ENCODE measurements at regions not wholly inside any gene's neighbourhood (a gene's known extent, or its start where the extent isn't known, plus 50 kb on each side); places are given as distances from the start of the nearest gene placed in this dataset.
"Not testable (repeated sequence)": the region's sequence is repeated elsewhere in the genome, so short reads cannot be mapped to it uniquely, and the experiment has no call there.

DNA sequence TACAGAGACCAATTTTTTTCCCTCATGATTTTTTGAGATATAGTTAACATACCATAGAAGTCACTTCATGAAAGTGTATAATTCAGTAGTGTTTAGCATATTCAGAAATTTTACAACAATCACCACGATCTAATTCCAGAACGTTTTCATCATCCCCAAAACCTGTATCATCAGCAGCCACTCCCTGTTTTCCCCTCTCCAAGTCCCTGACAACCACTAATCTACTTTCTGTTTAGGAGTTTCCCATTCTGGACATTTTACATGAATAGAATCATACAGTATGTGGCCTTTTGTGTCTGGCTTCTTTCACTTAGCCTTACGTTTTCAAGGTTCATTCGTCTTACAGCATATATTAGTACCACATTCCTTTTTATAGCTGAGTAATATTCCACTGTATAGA lies 204.2 kb upstream of the PLD5 start:
- Histone ChIP-seq H3K9me3 (peaks cover 21% of the 10 kb centered on the region), H3K36me3 (no peaks in the 10 kb centered on the region)
- no peak for DNase-seq

DNA sequence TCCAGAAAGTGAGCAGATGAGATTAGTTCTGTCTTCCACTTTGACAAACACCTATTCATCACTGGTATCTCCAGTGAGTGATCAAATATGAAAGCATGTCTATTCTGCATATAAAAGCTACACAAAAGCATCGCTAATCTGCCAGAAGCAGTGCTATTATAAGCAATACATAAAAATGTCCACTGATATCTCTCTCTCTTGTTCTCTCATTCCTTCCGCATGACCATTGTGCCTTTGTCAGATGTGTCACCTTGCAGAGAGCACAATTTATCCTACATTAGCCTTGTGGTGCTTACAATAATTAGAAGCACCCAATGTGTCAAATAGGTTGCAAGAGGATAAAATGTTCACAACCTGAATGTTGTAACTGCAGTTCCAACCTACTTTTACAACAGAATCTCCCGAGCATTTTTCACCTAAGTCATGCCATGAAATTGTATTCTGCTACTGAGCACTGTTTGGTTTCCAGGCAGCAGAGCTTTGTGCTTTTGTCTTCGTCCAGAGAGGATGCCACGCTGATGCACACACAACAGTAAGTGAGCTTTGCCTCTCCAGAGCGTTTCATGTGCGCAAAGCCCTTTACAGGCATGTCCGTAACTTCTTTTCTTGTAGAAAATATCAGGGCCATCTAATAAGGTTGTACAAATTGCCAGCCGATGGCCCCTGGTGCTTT lies 198.7 kb upstream of the PLD5 start:
- Histone ChIP-seq H3K4me3 (no peak overlapping the region), H3K9me3 (peaks cover 17% of the 10 kb centered on the region)
- no peak for DNase-seq

More for the DNA sequence above, 204.2 kb upstream of the PLD5 start:
- H3K27me3 ChIP-seq, result 0 out of 2 replicates have a peak, but pooled peaks cover 3% of the 10 kb centered on the region
- H3K4me3 ChIP-seq, result no peak overlapping the region

DNA sequence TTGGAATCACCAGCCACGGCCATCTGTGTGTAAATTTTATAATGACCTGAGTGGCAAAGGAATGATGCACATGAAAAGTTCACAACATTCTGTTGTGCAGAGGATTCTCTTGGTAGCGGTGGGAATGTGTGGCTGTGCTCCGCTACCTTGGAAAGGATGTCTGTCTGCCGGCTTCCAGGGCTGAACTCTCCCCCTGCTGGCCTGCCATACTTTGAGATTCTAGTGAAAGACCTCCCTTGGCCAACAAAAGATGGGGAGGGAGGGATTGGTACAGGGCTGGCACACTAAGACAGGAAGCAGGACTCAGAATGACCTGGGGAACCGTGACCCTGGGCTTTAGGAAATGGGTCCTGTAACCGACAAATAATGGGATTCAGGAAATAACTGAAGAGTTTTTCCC lies 194.5 kb upstream of the PLD5 start:
- no peak for DNase-seq
- H3K36me3 ChIP-seq, result no peaks in the 10 kb centered on the region
- no peak overlapping the region for H3K4me3 ChIP-seq
- no peaks in the 10 kb centered on the region for H3K27me3 ChIP-seq
- H3K9me3 ChIP-seq, result no peaks in the 10 kb centered on the region; the same call in 1 of the 2 replicates

More for the DNA sequence above, 198.7 kb upstream of the PLD5 start:
- 0 out of 2 replicates have a peak, but pooled peaks cover 3% of the 10 kb centered on the region for H3K27me3 ChIP-seq
- no peaks in the 10 kb centered on the region for H3K36me3 ChIP-seq

DNA sequence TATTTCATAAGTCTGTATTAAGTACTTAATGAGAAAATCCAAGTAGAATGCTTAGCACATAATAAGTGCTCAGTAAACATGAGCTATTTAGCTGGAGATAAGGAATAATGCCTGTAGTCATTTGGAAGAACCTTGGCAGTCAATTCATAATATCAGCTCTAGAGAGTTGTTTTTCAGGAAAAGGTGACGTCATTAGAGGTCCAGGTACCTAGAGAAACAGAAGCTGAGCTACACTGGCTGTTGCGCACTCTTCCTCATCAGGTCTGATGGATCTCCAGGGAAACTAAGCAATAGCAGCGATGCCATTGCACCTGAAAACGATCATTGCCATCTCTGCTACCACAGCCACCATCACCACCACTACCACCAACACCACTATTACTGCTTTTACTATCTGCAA lies 187.8 kb upstream of the PLD5 start:
- no peak for DNase-seq
- no peak overlapping the region for H3K4me3 ChIP-seq
- no peaks in the 10 kb centered on the region for H3K36me3 ChIP-seq
- no peaks in the 10 kb centered on the region; the same call in 1 of the 2 replicates for H3K9me3 ChIP-seq
- H3K27me3 ChIP-seq, result peaks cover 2% of the 10 kb centered on the region; the same call in 1 of the 2 replicates

DNA sequence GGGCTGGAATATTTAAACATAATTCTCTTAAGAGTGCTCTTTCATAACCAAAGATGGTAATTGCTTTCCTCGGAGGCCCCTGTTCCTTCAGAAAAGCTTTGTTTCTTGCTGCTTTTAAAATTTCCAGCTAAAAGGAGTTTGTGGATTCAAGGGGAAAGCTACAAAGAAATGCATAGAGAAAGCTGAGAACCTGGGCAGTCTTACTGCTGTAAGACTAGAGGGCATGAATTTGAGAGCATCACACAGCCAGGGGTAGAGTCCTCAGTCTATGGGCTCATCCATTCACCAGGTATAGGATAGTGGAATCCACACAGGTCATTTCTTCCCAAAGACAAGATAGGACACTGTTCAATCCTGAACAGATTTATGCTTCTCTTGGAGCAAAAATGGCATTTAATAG lies 186.3 kb upstream of the PLD5 start:
- Histone ChIP-seq H3K36me3 (no peaks in the 10 kb centered on the region), H3K27me3 (peaks cover 6% of the 10 kb centered on the region), H3K9me3 (no peaks in the 10 kb centered on the region; the same call in 1 of the 2 replicates), H3K4me3 (no peak overlapping the region)
- DNase-seq, result no peak

DNA sequence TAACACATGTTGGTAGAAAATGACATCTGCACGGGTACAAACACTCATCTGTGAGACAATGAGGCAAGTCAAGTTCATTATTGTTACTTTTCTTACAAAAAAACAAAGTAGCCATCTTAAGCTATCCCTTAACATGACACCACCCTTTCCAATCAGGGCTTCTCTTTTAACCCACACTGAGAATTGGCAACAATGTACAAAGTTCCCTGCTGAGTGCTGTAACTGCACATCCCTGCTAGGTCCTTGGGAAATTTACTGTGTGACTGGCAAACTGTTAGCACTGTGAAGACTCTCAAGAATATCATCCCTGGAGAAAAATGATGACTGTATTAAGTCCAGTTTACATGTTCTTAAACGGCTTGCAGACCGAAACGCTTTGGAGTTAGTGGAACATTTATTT lies 185.8 kb upstream of the PLD5 start:
- Histone ChIP-seq H3K27me3 (peaks cover 6% of the 10 kb centered on the region), H3K4me3 (no peak overlapping the region), H3K9me3 (no peaks in the 10 kb centered on the region), H3K36me3 (no peaks in the 10 kb centered on the region)
- no peak for DNase-seq

DNA sequence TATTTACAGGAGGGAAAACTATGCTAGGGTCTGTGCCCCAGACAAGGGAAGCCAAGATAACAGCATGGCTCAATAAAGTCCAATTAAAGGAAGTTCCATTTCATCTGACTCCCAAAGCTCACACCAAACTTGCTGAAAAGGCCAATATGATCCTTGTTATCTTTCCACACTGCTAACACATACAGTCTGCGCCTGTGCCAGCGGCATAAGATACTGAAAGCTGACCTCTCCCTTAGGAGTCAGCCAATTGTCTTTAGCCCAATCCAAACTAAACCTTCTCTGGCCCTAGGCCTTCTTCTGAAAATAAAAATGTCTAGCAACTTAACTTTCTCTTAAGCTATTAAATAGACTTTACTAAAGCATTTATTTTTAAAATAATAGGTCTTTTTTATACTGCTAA lies 179.0 kb upstream of the PLD5 start:
- no peak for DNase-seq
- H3K4me3 ChIP-seq, result no peak overlapping the region
- H3K36me3 ChIP-seq, result no peaks in the 10 kb centered on the region
- peaks cover 9% of the 10 kb centered on the region for H3K27me3 ChIP-seq
- H3K9me3 ChIP-seq, result no peaks in the 10 kb centered on the region

DNA sequence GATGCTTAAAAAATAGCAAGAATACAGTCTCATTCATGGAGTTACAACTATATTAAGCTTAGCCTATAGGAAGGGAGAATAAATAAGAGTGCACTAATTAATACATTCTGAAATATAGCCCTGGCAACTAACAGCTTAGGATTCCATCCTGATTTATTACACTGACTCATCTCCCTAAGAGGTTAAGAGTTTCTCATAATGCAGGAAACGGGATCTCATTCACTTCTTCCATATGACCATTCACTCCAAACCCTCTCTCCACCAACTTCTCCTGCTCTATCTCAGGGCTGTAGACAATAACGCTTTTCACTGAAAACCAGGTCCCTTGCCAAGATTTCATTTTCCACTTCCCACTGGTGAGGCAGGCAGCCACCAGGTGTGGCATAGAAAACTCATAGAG lies 168.5 kb upstream of the PLD5 start:
- H3K27me3 ChIP-seq, result no peaks in the 10 kb centered on the region; the same call in 1 of the 2 replicates
- H3K36me3 ChIP-seq, result no peaks in the 10 kb centered on the region
- no peak overlapping the region for H3K4me3 ChIP-seq
- no peaks in the 10 kb centered on the region for H3K9me3 ChIP-seq
- no peak for DNase-seq

DNA sequence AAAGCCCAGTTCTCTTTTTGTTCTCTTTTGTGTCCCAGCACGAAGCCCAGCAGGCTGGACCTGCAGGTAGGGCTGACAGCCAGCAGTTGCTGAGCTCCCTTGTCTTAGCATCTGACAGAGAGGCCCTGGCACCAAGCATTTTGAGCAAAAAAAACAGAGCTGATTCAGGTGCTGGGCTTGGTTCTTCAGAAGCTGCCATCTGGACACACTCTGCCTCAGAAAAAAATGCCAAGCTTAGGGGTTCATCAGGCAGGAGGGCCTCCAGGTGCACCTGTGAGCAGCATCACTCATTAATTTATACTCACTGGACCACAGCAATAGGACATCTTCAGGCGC lies 167.1 kb upstream of the PLD5 start:
- Histone ChIP-seq H3K4me3 (no peak overlapping the region), H3K27me3 (no peaks in the 10 kb centered on the region; the same call in 1 of the 2 replicates), H3K36me3 (no peaks in the 10 kb centered on the region), H3K9me3 (peaks cover 2% of the 10 kb centered on the region; the same call in 1 of the 2 replicates)
- no peak for DNase-seq

DNA sequence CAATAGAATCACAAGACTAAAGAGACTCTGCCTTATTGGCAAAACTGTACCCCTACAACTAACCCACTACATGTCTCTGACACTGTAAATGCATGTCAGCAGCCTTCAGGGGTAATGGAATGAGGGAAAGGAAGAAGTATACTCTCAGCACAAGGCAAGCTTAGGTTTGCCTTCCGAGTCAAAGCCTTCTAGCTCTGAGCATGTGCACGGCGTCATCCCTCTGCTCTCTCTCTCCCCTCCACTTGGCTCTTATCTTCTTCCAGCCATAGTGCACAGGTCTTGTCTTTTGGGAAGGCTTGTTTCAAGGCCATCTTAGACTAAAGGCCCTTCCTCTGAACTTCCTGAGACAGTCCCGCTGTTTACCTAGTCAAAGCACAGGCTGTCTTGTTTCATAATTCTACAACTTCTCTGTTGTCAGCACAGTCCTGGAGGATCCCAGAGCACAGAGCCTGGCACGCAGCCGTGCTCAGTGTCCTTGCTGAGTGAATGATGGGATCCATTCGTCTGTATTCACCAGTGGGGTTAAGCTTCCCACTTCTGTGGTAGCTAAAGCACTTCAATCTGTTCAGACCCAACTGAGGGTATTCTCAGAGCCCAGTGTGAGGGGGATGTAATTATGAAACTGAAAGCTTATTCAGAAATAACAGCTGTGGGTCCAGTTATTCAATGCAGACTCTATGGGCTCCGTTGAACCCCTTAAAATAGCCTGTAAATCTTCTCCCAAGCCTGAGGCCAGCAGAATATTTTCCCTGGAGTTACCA lies 166.5 kb upstream of the PLD5 start:
- peaks cover 2% of the 10 kb centered on the region; the same call in 1 of the 2 replicates for H3K9me3 ChIP-seq
- H3K36me3 ChIP-seq, result no peaks in the 10 kb centered on the region
- DNase-seq, result no peak
- no peaks in the 10 kb centered on the region; the same call in 1 of the 2 replicates for H3K27me3 ChIP-seq
- H3K4me3 ChIP-seq, result no peak overlapping the region

DNA sequence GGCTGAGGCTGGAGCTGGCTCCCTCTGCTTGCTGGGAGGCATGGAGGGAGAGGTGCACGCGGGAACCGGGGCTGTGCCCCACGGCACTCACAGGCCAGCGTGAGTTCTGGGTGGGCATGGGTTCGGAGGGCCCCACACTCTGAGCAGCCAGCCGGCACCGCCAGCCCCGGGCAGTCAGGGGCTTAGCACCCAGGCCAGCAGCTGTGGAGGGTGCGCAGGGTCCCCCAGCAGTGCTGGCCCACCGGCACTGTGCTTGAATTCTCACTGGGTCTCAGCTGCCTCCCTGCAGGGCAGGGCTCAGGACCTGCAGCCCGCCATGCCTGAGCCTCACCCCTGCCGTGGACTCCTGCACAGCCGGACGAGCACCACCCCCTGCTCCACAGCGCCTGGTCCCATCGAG lies 164.9 kb upstream of the PLD5 start:
- no peaks in the 10 kb centered on the region; the same call in 1 of the 2 replicates for H3K27me3 ChIP-seq
- peaks cover 2% of the 10 kb centered on the region; the same call in 1 of the 2 replicates for H3K9me3 ChIP-seq
- no peak for DNase-seq
- H3K4me3 ChIP-seq, result no peak overlapping the region
- no peaks in the 10 kb centered on the region for H3K36me3 ChIP-seq

DNA sequence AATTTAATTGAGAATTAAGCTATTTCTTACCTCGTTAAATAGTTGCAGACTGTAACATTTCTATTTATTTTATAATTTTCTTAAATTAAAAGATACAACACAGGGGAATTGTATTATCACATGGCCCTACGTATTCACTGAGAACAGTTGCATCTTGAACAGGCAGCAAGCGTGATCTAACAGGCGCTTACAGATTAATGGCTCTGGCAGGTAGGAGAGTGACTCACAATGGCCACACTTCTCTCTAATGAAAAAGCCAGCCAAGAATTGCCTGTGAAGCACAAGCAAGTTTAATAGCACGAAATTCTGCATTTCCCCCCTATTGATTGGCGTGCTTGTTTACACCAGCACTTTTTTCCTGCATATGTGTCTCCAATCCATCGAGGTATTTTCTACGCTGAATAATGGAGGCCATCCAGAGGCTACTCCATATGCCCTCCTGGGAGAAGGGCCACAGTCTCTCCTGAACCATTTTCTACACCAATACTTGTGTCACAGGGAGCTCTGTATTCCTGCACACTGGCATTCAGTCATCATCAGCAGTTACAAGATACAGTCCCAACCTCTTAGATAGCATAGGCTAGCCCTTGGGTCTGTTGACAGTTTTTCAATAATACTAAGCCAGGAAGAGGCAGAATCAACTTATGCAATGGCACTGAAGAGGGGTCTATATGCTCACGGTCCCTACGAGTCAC lies 150.6 kb upstream of the PLD5 start:
- DNase-seq, result no peak
- Histone ChIP-seq H3K4me3 (no peak overlapping the region), H3K9me3 (no peaks in the 10 kb centered on the region), H3K36me3 (no peaks in the 10 kb centered on the region), H3K27me3 (no peaks in the 10 kb centered on the region; the same call in 1 of the 2 replicates)

DNA sequence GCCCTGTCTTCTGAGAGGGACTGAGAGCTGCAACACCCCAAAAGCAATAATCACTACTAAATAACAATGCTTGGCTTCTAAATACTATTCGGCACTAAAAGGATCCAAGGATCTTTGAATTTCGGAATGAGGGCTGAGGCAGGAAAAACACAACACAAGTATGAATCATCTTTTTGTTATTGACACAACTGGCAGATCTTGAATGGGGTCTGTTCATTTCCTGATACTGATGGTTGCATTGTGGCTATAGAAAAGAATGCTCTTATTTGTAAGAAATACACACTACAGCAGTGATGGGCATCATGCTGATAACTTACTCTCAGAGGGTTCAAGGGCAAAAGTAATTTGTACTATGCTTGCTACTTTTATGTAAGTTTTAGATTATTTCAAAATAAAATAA lies 149.2 kb upstream of the PLD5 start:
- no peaks in the 10 kb centered on the region for H3K36me3 ChIP-seq
- no peak for DNase-seq

DNA sequence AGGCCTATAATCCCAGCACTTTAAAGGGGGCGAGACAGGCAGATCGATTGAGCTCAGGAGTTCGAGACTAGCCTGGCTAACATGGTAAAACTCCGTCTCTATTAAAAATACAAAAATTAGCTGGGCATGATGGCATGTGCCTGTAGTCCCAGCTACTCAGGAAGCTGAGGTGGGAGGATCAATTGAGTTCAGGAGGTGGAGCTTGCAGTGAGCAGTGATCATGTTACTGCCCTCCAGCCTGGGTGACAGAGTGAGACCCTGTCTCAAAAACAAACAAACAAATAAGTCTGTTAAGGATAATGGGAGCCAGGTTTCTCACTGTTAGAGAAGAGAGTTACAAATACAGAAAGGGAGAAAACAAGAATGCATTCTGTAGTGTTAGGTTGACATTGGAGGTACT lies 148.7 kb upstream of the PLD5 start:
- DNase-seq, H3K9me3 ChIP-seq, H3K36me3 ChIP-seq, H3K4me3 ChIP-seq, H3K27me3 ChIP-seq: not testable (repeated sequence)

More for the DNA sequence above, 149.2 kb upstream of the PLD5 start:
- no peaks in the 10 kb centered on the region for H3K9me3 ChIP-seq
- peaks cover 2% of the 10 kb centered on the region; the same call in 1 of the 2 replicates for H3K27me3 ChIP-seq
- no peak overlapping the region for H3K4me3 ChIP-seq

DNA sequence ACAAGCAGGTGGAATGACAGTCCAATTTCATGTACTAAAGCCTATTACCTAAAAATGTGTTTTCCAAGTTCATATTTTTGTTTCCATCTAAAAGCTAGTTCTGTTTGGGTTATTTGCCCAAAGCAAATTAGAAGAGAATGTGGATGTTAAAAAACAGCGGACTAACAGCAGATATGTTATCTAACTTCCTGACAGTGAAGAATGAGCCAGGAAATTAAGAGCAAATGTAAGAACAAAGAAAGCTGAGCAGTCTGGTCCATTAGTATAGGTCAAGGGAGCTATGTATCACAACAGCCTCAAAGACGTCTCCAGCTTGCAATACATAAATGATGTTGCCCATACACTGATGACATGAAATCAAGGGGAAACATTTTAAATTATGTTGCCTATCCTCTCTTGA lies 145.5 kb upstream of the PLD5 start:
- Histone ChIP-seq H3K4me3 (no peak overlapping the region), H3K27me3 (peaks cover 2% of the 10 kb centered on the region; the same call in 1 of the 2 replicates), H3K36me3 (no peaks in the 10 kb centered on the region), H3K9me3 (no peaks in the 10 kb centered on the region)
- no peak for DNase-seq

DNA sequence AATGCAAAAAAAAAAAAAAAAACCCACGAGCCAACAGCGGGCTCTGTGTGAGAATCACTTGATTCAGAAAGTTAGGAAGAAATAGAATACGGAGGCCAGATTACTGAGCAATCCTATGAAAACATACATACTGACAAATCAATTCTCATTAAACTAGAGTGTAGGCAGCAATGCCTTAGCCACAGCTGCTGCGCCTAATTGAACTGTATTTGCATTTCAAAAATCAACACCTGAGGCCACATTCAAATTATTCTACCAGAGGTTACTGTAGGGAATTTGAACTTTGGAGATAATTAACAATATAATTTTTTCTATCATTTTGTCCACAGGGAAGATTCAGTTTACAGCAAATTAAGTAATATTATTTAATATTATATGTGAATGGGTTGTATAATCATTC lies 138.4 kb upstream of the PLD5 start:
- Histone ChIP-seq H3K36me3 (no peaks in the 10 kb centered on the region), H3K27me3 (peaks cover 3% of the 10 kb centered on the region; the same call in 1 of the 2 replicates), H3K9me3 (no peaks in the 10 kb centered on the region), H3K4me3 (no peak overlapping the region)
- DNase-seq, result no peak

DNA sequence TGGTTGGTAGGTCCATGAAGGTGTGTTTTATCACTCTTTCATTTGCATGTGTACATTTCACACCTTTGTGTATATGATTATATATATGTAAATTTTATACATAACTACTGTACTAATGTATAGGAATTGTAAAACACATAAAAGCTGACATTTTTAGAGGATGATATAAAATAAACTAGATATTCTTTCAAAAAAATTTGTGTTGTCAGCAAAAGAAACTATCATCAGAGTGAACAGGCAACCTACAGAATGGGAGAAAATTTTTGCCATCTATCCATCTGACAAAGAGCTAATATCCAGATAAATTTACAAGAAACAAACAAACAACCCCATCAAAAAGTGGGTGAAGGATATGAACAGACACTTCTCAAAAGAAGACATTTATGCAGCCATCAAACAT lies 129.3 kb upstream of the PLD5 start:
- H3K4me3 ChIP-seq, H3K36me3 ChIP-seq, DNase-seq, H3K27me3 ChIP-seq, H3K9me3 ChIP-seq: not testable (repeated sequence)
